ENCODE measurements at regions not wholly inside any gene's neighbourhood (a gene's known extent, or its start where the extent isn't known, plus 50 kb on each side); places are given as distances from the start of the nearest gene placed in this dataset.

- no peak for DNase-seq (ENCODE audit: low spot score)
Measured at GRCh38 chr19:28886708-28887107, 326.2 kb downstream of the UQCRFS1 start.

GRCh38 chr19:28885965-28886364, 327.0 kb downstream of the UQCRFS1 start:
- DNase-seq (ENCODE audit: low spot score) = no peak

GRCh38 chr19:28884786-28885476, 328.0 kb downstream of the UQCRFS1 start:
- no peak for DNase-seq (ENCODE audit: low spot score)

GRCh38 chr19:28883241-28883693, 329.7 kb downstream of the UQCRFS1 start:
- no peak for DNase-seq (ENCODE audit: low spot score)

- no peak for DNase-seq (ENCODE audit: low spot score)
Measured at GRCh38 chr19:28882818-28883217, 330.1 kb downstream of the UQCRFS1 start.

GRCh38 chr19:28881616-28882015, 331.3 kb downstream of the UQCRFS1 start:
- DNase-seq (ENCODE audit: low spot score) = no peak

- DNase-seq (ENCODE audit: low spot score) = no peak
Measured at GRCh38 chr19:28880735-28881401, 332.1 kb downstream of the UQCRFS1 start.

GRCh38 chr19:28878862-28879566, 333.9 kb downstream of the UQCRFS1 start:
- DNase-seq (ENCODE audit: low spot score) = no peak

GRCh38 chr19:28876609-28877123, 336.3 kb downstream of the UQCRFS1 start:
- DNase-seq (ENCODE audit: low spot score) = no peak

- no peak for DNase-seq (ENCODE audit: low spot score)
Measured at GRCh38 chr19:28874742-28875141, 338.2 kb downstream of the UQCRFS1 start.

GRCh38 chr19:28873301-28873700, 339.6 kb downstream of the UQCRFS1 start:
- no peak for DNase-seq (ENCODE audit: low spot score)

GRCh38 chr19:28871099-28871725, 341.7 kb downstream of the UQCRFS1 start:
- no peak for DNase-seq (ENCODE audit: low spot score)

GRCh38 chr19:28869459-28869858, 343.5 kb downstream of the UQCRFS1 start:
- no peak for DNase-seq (ENCODE audit: low spot score)

- DNase-seq (ENCODE audit: low spot score) = no peak
Measured at GRCh38 chr19:28868836-28869235, 344.1 kb downstream of the UQCRFS1 start.

- DNase-seq (ENCODE audit: low spot score) = no peak
Measured at GRCh38 chr19:28867978-28868377, 345.0 kb downstream of the UQCRFS1 start.

- no peak for DNase-seq (ENCODE audit: low spot score)
Measured at GRCh38 chr19:28864577-28865042, 348.3 kb downstream of the UQCRFS1 start.

GRCh38 chr19:28864024-28864503, 348.9 kb downstream of the UQCRFS1 start:
- no peak for DNase-seq (ENCODE audit: low spot score)

- DNase-seq (ENCODE audit: low spot score) = no peak
Measured at GRCh38 chr19:28862238-28862637, 350.7 kb downstream of the UQCRFS1 start.

- no peak for DNase-seq (ENCODE audit: low spot score)
Measured at GRCh38 chr19:28859811-28860210, 353.1 kb downstream of the UQCRFS1 start.

- DNase-seq (ENCODE audit: low spot score) = no peak
Measured at GRCh38 chr19:28858933-28859332, 354.0 kb downstream of the UQCRFS1 start.

GRCh38 chr19:28857967-28858366, 355.0 kb downstream of the UQCRFS1 start:
- no peak for DNase-seq (ENCODE audit: low spot score)
